ENCODE measurements at regions not wholly inside any gene's neighbourhood (a gene's known extent, or its start where the extent isn't known, plus 50 kb on each side); places are given as distances from the start of the nearest gene placed in this dataset.

DNA sequence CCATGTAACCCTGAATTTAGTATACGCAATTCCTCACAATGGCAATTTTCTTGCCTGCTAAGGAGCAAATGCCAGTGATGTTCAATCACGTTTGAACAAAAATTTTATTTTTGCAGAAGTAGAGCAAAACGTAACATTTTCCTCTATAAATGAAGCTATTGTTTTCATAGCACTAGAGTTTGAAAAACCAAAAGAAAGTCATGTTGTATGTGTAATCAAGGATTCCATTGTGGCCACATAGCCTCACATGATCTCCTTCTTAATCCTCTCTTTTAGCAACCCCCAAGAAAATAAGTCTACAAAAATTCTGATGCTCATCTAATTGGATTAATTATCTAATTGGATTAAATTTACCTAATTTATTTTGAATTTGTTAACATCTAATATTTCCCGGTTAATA, 1217.4 kb upstream of the FLRT2 start:
- TF ChIP-seq ZNF654 (tag by site-specific recombination; IDR thresholded peaks at IDR 0.05; ENCODE audit: low read depth) = no peak
- TF ChIP-seq GLI4 (tag by site-specific recombination; IDR thresholded peaks at IDR 0.05) = no peak
- no peak for TF ChIP-seq ZNF239 (tag by site-specific recombination; IDR thresholded peaks at IDR 0.05)
- TF ChIP-seq ZNF223 (tag by site-specific recombination; IDR thresholded peaks at IDR 0.05) = no peak
- TF ChIP-seq ZFP41 (tag by site-specific recombination; IDR thresholded peaks at IDR 0.05; ENCODE audit: borderline replicate concordance) = no peak
- no peak for TF ChIP-seq ATF2 (tag by site-specific recombination; IDR thresholded peaks at IDR 0.05; ENCODE audit: low read depth)
- TF ChIP-seq ZNF777 (tag by site-specific recombination; IDR thresholded peaks at IDR 0.05; ENCODE audit: borderline replicate concordance) = no peak
- TF ChIP-seq ZNF76 (tag by site-specific recombination; IDR thresholded peaks at IDR 0.05; ENCODE audit: borderline replicate concordance, low read depth) = no peak
- TF ChIP-seq ZBTB6 (tag by site-specific recombination; IDR thresholded peaks at IDR 0.05) = no peak
- TF ChIP-seq ZNF600 (tag by site-specific recombination; IDR thresholded peaks at IDR 0.05) = no peak
- no peak for TF ChIP-seq ZNF785 (tag by site-specific recombination; IDR thresholded peaks at IDR 0.05)
- no peak for TF ChIP-seq ZNF175 (tag by site-specific recombination; IDR thresholded peaks at IDR 0.05)
- no peak for TF ChIP-seq ZNF24 (tag by site-specific recombination; IDR thresholded peaks at IDR 0.05)
- no peak for TF ChIP-seq ELK4 (IDR thresholded peaks at IDR 0.05; ENCODE audit: borderline replicate concordance, low read depth, low read length)
- no peak for TF ChIP-seq ZNF596 (tag by site-specific recombination; IDR thresholded peaks at IDR 0.05)
- POLR2A ChIA-PET = no interaction called here
- no peak overlapping the region for H3K27ac ChIP-seq (ENCODE audit: extremely low read depth, low read depth, low read length)
- CTCF ChIA-PET = no interaction called here
- no peaks in the 10 kb centered on the region for H3K4me1 ChIP-seq (ENCODE audit: control insufficient read depth, insufficient read depth, low read length)
- no peaks in the 10 kb centered on the region for H3K9me3 ChIP-seq (ENCODE audit: control insufficient read depth, insufficient read depth, low read depth, low read length)
- no peaks in the 10 kb centered on the region for H3K36me3 ChIP-seq (ENCODE audit: control insufficient read depth in 2 of 2, insufficient read depth in 1 of 2, low read length in 2 of 2)
- no peak overlapping the region for H3K4me3 ChIP-seq (ENCODE audit: low read depth, low read length)

DNA sequence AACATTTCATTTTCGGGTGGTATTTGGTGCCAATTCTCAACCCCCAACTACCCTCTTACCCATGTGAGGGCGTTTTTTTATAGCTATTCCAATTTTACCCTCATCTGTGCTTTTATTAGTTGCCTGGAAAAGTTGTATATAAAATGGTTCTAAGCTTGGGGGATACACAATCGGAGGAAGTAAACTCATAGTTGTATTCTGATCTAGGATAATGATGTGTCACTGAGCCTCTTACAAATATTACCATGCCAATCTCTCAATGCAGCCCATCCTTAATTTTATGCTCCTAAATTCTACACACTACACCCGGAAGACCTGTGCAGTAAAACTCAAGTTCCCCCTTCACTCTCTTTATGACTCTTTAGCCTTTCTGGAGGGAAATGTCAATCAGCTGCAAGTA, 1206.5 kb upstream of the FLRT2 start:
- H3K4me1 ChIP-seq (ENCODE audit: control insufficient read depth, insufficient read depth, low read length) = no peaks in the 10 kb centered on the region
- ChIA-PET CTCF (no interaction called here), POLR2A (no interaction called here)
- TF ChIP-seq ZNF48 (tag by site-specific recombination; IDR thresholded peaks at IDR 0.05) = no peak
- TF ChIP-seq ZNF248 (tag by site-specific recombination; IDR thresholded peaks at IDR 0.05) = no peak
- TF ChIP-seq OSR2 (tag by site-specific recombination; IDR thresholded peaks at IDR 0.05) = no peak
- TF ChIP-seq, protein P1, sequence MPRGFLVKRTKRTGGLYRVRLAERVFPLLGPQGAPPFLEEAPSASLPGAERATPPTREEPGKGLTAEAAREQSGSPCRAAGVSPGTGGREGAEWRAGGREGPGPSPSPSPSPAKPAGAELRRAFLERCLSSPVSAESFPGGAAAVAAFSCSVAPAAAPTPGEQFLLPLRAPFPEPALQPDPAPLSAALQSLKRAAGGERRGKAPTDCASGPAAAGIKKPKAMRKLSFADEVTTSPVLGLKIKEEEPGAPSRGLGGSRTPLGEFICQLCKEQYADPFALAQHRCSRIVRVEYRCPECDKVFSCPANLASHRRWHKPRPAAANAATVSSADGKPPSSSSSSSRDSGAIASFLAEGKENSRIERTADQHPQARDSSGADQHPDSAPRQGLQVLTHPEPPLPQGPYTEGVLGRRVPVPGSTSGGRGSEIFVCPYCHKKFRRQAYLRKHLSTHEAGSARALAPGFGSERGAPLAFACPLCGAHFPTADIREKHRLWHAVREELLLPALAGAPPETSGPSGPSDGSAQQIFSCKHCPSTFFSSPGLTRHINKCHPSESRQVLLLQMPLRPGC (tag by site-specific recombination; IDR thresholded peaks at IDR 0.05) = no peak
- no peak for TF ChIP-seq ZNF560 (tag by site-specific recombination; IDR thresholded peaks at IDR 0.05; ENCODE audit: borderline replicate concordance)
- no peak for TF ChIP-seq ZNF624 (tag by site-specific recombination; IDR thresholded peaks at IDR 0.05)
- TF ChIP-seq ZNF549 (tag by site-specific recombination; IDR thresholded peaks at IDR 0.05) = no peak
- TF ChIP-seq ZNF292 (tag by site-specific recombination; IDR thresholded peaks at IDR 0.05; ENCODE audit: borderline replicate concordance, low read depth) = no peak
- TF ChIP-seq ZNF707 (tag by site-specific recombination; IDR thresholded peaks at IDR 0.05) = no peak
- TF ChIP-seq ZNF701 (tag by site-specific recombination; IDR thresholded peaks at IDR 0.05) = no peak
- TF ChIP-seq ZNF133 (tag by site-specific recombination; IDR thresholded peaks at IDR 0.05) = no peak
- no peak for TF ChIP-seq ZNF214 (tag by site-specific recombination; IDR thresholded peaks at IDR 0.05; ENCODE audit: borderline replicate concordance)
- no peak for TF ChIP-seq HOXD13 (CRISPR knock-in tag; IDR thresholded peaks at IDR 0.05; ENCODE audit: borderline replicate concordance)
- no peak for TF ChIP-seq ZBTB8A (tag by site-specific recombination; IDR thresholded peaks at IDR 0.05)
- TF ChIP-seq, protein P2, sequence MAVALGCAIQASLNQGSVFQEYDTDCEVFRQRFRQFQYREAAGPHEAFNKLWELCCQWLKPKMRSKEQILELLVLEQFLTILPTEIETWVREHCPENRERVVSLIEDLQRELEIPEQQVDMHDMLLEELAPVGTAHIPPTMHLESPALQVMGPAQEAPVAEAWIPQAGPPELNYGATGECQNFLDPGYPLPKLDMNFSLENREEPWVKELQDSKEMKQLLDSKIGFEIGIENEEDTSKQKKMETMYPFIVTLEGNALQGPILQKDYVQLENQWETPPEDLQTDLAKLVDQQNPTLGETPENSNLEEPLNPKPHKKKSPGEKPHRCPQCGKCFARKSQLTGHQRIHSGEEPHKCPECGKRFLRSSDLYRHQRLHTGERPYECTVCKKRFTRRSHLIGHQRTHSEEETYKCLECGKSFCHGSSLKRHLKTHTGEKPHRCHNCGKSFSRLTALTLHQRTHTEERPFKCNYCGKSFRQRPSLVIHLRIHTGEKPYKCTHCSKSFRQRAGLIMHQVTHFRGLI (tag by site-specific recombination; IDR thresholded peaks at IDR 0.05) = no peak
- H3K27ac ChIP-seq (ENCODE audit: extremely low read depth, low read depth, low read length) = no peak overlapping the region
- no peaks in the 10 kb centered on the region for H3K36me3 ChIP-seq (ENCODE audit: control insufficient read depth in 2 of 2, insufficient read depth in 1 of 2, low read length in 2 of 2)
- no peak overlapping the region for H3K4me3 ChIP-seq (ENCODE audit: low read depth, low read length)
- H3K9me3 ChIP-seq (ENCODE audit: control insufficient read depth, insufficient read depth, low read depth, low read length) = no peaks in the 10 kb centered on the region
